ENCODE measurements at regions not wholly inside any gene's neighbourhood (a gene's known extent, or its start where the extent isn't known, plus 50 kb on each side); places are given as distances from the start of the nearest gene placed in this dataset.

DNA sequence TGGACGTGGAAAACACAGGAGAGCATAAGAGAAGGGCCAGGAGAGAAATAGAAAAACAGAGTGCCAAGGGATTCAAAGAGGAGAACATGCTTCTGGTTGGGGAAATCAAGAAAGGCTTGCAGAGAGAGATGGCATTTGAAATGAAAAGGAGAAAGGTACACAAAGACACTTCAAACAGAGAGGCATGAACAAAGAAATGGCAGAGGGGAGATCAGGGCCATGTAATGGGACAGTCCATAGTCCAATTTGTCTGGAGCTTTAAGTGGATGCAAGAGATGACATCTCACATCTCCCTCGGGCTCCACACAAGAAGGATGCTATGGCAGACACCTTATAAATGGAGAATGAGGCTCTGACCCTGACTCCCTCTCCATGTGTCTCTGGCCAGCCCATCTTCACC lies 331.1 kb downstream of the MLLT3 start:
- DNase-seq, result no peak

DNA sequence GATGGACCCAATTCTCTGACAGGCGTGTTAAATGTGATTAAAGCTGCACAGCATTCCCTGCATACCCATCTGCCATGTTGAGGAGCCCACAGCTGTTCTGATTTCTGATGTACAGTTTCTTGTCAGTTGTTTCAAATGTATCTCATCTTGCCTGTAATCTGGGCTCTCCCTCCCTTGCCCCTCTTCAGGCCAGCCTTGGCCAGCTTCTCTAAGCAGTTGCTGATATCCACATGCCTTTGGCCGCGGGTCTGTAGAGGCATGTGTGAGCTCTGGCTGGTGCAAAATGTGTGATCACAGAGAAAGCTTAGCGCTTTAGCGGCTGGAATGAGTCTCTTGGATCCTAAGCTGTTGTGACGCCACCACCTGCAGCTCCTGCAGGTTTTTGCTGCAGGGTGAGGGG lies 332.0 kb downstream of the MLLT3 start:
- no peak for DNase-seq

GRCh38 chr9:20289423-20290010 lies 332.8 kb downstream of the MLLT3 start:
- no peak for DNase-seq

- DNase-seq, result no peak
Observed at GRCh38 chr9:20286969-20287368, 335.3 kb downstream of the MLLT3 start.

- no peak for DNase-seq
Observed at GRCh38 chr9:20286154-20286700, 336.1 kb downstream of the MLLT3 start.

DNA sequence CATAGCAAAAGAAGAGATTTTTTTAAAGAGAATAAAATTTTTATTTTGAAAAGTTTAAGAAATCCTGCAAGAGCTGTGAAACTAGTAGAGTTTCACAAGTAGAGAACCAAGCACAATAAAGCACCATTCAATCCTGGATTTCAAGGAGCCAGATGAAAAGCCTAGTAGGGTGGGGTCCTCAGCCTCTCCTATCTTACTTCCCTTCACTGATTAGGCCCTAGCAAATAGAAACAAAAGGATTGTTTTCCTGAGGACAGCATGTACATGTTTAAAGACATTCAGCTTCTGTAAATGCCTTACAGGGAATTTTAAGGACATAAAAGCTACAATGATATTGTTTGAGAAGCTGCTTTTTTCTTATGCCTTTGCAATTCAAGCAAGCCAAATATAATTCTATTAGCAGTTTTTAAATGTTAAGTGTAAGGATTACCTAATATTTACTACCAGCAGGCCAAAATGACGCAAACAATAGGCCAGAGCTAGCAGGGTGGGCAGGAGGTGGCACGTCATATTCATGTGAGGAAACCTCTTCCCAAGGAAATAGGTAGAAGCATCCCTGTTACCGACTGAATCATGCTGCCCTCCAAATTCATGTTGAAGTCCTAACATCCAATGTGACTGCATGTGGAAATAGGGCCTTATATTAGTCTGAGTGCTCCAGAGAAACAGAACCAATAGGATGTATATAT lies 337.6 kb downstream of the MLLT3 start:
- no peak for DNase-seq

DNA sequence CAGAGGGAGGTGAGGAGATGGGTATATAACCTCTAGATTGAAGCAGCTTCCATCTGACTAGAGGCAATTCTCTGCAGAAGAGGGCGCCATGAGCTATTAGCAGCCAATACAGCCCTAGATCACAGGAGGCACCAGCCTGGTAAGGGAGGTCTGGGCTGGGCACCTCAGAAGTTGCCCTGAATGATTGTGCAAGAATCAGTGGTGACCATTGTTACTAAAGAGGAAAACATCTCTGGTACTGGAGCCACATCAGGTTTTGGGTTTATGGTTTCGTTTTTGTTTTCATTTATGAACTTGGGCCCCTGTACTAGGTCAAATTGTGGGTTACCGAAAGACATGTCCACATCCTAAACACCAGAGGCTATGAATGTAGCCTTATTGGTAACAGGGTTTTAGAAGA lies 342.0 kb downstream of the MLLT3 start:
- no peak for DNase-seq

- no peak for DNase-seq
Observed at GRCh38 chr9:20276762-20277161, 345.5 kb downstream of the MLLT3 start.

GRCh38 chr9:20271723-20272122 lies 350.6 kb downstream of the MLLT3 start:
- DNase-seq, result no peak

DNA sequence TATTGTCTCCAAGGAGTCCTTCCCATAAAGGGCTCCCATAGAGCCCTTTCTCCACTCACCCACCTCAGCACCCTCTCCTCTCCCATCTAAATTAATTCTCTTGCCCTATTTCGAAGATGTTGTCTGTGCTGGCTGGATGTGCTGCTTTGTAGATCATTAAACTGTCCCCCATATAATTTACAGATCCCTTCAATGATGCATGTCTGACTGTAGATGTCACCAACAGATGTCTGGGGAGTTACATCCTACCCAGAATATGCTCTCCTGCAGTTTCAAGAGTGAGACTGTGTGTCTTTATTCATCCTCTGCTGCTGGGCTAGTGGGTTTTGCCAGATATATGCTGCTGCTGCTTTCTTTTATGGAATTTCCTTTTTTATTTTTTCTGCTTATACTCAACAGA lies 351.2 kb downstream of the MLLT3 start:
- DNase-seq, result no peak

DNA sequence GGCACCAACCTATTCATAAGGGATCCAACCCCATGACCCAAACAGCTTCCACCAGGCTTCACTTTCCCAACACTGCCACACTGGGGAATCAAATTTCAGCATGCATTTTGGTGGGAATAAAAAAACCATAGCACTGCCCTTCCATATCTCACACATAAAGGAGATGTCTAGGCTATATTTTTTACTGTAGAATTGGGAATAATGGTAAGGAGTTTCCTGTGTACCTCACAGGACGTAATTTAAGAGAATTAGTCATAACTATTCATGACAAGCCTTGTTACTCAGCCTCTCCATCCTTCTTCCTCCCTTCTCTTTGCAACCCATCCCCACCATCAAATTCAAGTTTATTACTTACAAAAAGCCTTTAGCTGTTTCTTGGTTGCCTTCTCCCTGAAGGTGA lies 352.1 kb downstream of the MLLT3 start:
- no peak for DNase-seq

- no peak for DNase-seq
Observed at GRCh38 chr9:20269620-20270019, 352.7 kb downstream of the MLLT3 start.

DNA sequence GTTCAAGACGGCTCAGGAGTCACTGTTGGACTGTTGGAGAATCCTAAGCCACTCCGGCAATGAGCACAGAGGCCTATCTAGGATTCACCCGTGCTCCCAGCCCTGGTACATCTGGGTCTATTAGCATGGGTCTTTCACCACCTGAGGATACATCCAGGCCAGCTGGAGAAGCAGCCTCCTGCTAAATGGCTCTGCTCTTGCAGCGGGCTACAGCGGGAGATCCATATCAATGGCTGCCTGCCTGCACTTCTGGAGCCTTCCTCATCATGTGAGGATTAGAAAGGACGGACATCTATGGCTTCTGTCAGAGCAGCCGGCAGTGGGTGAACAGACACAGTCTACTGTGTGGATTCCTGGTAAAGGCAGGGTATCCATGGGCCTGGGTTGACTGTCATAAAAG lies 357.4 kb downstream of the MLLT3 start:
- DNase-seq, result no peak

DNA sequence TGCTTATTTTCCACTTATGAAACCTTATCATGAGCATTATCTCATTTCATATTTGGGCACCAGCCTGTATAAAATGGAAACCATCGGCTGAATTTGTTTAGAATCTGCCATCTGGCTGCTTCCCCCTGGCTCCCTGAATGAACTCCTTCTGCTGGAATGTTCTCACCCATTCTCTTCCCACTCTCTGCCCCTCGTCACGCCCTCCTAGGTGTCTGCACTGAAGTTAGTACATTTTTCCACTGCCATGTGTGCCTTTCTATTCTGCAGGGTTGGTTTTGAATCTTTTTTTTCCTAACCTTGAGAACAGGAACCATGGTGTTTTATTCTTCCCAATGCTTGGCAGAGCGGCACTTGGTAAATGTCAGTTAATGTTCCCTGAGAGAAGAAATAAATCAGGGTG lies 359.7 kb downstream of the MLLT3 start:
- no peak for DNase-seq

DNA sequence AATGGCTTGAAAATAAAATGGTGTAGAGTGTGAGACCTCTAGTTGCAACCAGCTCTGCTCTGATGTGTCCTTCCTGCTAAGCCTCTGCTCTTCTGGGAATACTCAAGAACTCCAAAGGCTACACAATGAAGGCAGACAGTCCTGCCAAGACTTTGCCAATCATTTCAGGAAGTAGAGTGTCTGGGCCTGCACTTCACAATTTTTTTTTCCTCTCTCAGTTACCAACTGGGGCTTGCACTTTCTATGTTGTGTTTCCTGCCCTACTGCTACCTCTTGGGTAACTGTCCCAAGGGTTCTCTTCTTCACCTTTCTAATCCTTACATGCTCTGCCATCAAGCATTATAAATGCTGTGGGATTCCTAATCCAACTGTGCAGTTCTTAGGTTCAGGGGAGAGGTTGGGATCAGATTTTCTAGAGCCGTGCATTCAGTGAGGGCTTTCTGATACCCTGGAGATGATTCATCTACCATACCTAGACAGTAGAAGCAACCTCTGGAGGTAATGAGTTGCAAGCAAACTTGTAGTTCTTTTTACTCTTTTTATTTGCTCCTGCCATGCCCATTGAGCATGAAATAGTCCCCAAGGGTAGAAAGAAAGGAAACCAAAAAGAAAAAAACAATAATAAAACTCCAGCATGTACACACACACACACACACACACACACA lies 365.9 kb downstream of the MLLT3 start:
- no peak for DNase-seq

- no peak for DNase-seq
Observed at GRCh38 chr9:20255052-20255451, 367.2 kb downstream of the MLLT3 start.

DNA sequence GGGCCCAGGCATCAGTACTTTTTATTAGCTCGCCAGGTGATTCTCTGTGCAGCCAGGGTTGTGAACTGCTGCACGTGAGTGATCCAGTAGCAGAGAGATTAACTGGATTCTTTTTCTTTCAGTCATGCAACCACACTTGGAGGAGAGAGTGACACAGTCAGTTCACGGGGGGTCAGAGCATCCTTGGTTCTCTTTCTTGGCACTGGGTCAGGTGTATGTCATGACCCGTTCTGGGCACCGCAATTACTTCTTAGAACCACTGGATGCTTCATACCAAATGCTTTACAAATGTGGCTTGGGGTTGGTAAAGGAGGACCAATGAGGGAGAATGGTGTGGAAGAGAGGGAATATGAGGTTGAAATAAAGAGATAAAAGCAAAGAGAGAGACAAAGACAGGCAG lies 368.7 kb downstream of the MLLT3 start:
- no peak for DNase-seq

DNA sequence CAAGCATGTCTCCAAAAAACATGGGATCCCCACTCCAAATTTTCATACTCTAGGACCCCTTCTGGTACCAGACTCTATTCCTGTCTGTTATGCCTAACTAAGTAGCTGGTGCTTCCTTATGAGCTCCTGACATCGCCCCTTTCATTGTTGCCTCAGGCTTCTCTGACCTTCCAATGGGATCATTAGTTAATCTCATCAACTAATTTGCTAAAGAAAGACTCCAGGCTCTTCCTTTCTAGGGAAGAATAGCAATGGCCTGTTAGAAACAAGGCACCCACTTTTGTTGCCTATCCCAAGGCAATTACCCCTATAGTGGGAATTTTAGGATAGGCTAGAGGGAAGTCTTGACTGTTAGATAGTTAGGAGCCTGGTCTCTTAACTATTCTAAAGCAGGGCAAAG lies 369.5 kb downstream of the MLLT3 start:
- DNase-seq, result no peak

GRCh38 chr9:20250791-20251190 lies 371.5 kb downstream of the MLLT3 start:
- DNase-seq, result no peak

- no peak for DNase-seq
Observed at GRCh38 chr9:20244271-20244670, 378.0 kb downstream of the MLLT3 start.

- no peak for DNase-seq
Observed at GRCh38 chr9:20243841-20244240, 378.5 kb downstream of the MLLT3 start.

DNA sequence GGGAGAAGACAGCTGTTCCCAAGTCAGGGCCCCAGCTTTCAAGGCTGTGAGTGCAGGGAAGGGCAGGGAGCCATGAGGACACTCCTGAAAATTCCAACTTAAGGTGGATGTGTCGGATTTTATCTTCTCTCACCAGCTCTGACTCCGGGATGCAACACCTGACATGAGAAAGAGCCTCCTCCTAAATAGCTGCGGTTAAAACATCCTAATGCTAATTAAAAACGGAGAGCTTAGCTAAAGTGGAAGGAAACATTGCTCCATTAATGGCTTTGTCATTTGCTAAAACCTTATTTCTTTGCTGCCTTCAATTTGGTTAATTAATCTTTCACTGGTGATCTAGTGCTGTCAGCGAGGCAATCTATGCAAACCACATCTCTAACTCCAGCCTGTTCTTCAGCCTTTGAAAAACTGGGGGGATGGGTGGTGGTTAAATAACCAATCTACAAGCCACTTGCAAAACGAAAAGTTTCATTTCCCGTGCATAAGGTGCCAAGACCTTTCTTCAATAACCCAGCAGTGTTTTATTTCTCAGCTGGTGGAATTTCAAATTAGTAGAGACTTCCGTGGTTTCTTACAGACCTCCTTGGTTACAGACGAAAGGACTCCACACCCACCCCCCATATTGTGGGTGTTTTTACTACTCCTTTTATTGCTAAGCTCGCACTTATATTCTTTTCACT lies 379.6 kb downstream of the MLLT3 start:
- no peak for DNase-seq

GRCh38 chr9:20240498-20240897 lies 381.8 kb downstream of the MLLT3 start:
- no peak for DNase-seq

- DNase-seq, result no peak
Observed at GRCh38 chr9:20238921-20239320, 383.4 kb downstream of the MLLT3 start.

Data from NCI-H510A (cell line).